Uterus (tissue), 2 donors: ENCODE measurements at regions not wholly inside any gene's neighbourhood (a gene's known extent, or its start where the extent isn't known, plus 50 kb on each side); places are given as distances from the start of the nearest gene placed in this dataset.

Source experiments
- CTCF ChIP-seq, 4 experiments: fragments of 200-600 bp in 2 of 4; fragments of 450-650 bp in 2 of 4; sonication (generic) in 2 of 4; IDR thresholded peaks; one replicate each; pipeline ENCODE4 v1.5.1; 2016 to 2019; ENCODE audit warnings: antibody characterized with exemption in 4 of 4, mild to moderate bottlenecking in 2 of 4, moderate library complexity in 1 of 4
- POLR2A ChIP-seq, 2 donors: fragments of 450-650 bp; IDR thresholded peaks; one replicate each; pipeline ENCODE4 v1.6.1; 2016; ENCODE audit warnings: antibody characterized with exemption in 2 of 2, mild to moderate bottlenecking in 1 of 2, moderate library complexity in 1 of 2

GRCh38 chr22:49618677-49618953 is 209.1 kb downstream of the BRD1 start:
- TF ChIP-seq CTCF (IDR thresholded peaks at IDR 0.05) (no peak), POLR2A (IDR thresholded peaks at IDR 0.05) (no peak)
